K562 (cell line): ENCODE measurements at regions not wholly inside any gene's neighbourhood (a gene's known extent, or its start where the extent isn't known, plus 50 kb on each side); places are given as distances from the start of the nearest gene placed in this dataset.

ENCODE experiments used
- ATAC-seq: fragments of 200-7000 bp; cut with Tn5 transposase; 3 replicates; pipeline ENCODE4 v1.9.1; 2020; ENCODE audit warnings: moderate library complexity
- BruUV-seq: library from RNA; stranded (reverse); fragments of 400-500 nt; replicated peaks from 2 replicates; lab custom pipeline; 2021; lab: Mats Ljungman, UMichigan
- CTCF ChIA-PET: fragments of 300-600 bp; formaldehyde crosslinking; extraction: SDS; loops from one replicate; lab custom pipeline; 2021; ENCODE audit warnings: low intra/inter-chr PET ratio; lab: Yijun Ruan, JAX
- POLR2A ChIA-PET: fragments of 300-600, 350-650 bp; sonication (Branson Sonifier 250); formaldehyde crosslinking; extraction: SDS; loops from one replicate; lab custom pipeline; 2021; ENCODE audit warnings: antibody characterized with exemption, inconsistent platforms; lab: Yijun Ruan, JAX
- DNase-seq, 4 experiments: peaks; one replicate each; pipeline versions ENCODE4 v3.0.0 to v3.0.0-alpha.2; 2011 to 2018; ENCODE audit warnings: low spot score in 3 of 4, mixed read lengths in 3 of 4; ENCODE audit errors: extremely low read depth in 1 of 4
- FAIRE-seq: peaks from 2 replicates; lab custom pipeline; 2011; peaks lifted over from hg19 to GRCh38; lab: Jason Lieb, UNC
- H2AFZ ChIP-seq: 2 replicates; pipeline ENCODE4 v1.6.0; 2011; ENCODE audit warnings: low read depth, low read length, control low read depth, inconsistent platforms
- H3K27ac ChIP-seq: fragments of 200-600 bp; 3 replicates; pipeline ENCODE4 v1.8.0; 2011; ENCODE audit warnings: low read depth, mild to moderate bottlenecking, control low read depth, inconsistent platforms, low read length, moderate library complexity, mixed read lengths; ENCODE audit errors: extremely low read depth
- H3K27me3 ChIP-seq, 2 experiments: fragments of 300-600 bp in 1 of 2; 2 replicates in 1 of 2; 3 replicates in 1 of 2; pipeline versions ENCODE4 v1.6.0 to v1.8.0; 2011; ENCODE audit warnings: inconsistent platforms in 2 of 2, low read length in 2 of 2, mild to moderate bottlenecking in 1 of 2, mixed read lengths in 1 of 2, moderate library complexity in 1 of 2; ENCODE audit not compliant: control insufficient read depth in 2 of 2, insufficient read depth in 2 of 2
- H3K36me3 ChIP-seq: fragments of 300-600 bp; 3 replicates; pipeline ENCODE4 v1.8.0; 2011; ENCODE audit warnings: mild to moderate bottlenecking, low read length, inconsistent platforms; ENCODE audit not compliant: control insufficient read depth, insufficient read depth
- H3K4me1 ChIP-seq, 2 experiments: fragments of 200-600 bp in 1 of 2; replicated peaks in 1 of 2; 2 replicates in 1 of 2; 3 replicates in 1 of 2; pipeline versions ENCODE4 v1.5.1 to v1.8.0; 2011; ENCODE audit warnings: inconsistent platforms in 2 of 2, low read length in 2 of 2, mild to moderate bottlenecking in 1 of 2, mixed read lengths in 1 of 2, moderate library complexity in 1 of 2; ENCODE audit not compliant: control insufficient read depth in 2 of 2, insufficient read depth in 2 of 2
- H3K4me2 ChIP-seq: 2 replicates; pipeline ENCODE4 v1.6.1; 2011; ENCODE audit warnings: low read length, control low read depth, inconsistent platforms, mixed read lengths; ENCODE audit not compliant: insufficient read depth
- H3K4me3 ChIP-seq: fragments of 200-600 bp; sonication (generic), shearing (Covaris generic); 2 replicates; pipeline ENCODE4 v1.5.1; 2016; ENCODE audit warnings: control low read depth, inconsistent platforms
- H3K79me2 ChIP-seq: fragments of 200-600 bp; 3 replicates; pipeline ENCODE4 v1.8.0; 2011; ENCODE audit warnings: low read length, inconsistent platforms; ENCODE audit not compliant: control insufficient read depth, insufficient read depth
- H3K9ac ChIP-seq, 2 experiments: 2 replicates each; pipeline versions ENCODE4 v1.6.0 to v1.6.1; 2011; ENCODE audit warnings: low read depth in 2 of 2, low read length in 2 of 2, control low read depth in 1 of 2, inconsistent platforms in 1 of 2, mild to moderate bottlenecking in 1 of 2, mixed read lengths in 1 of 2; ENCODE audit not compliant: insufficient read depth in 1 of 2
- H3K9me1 ChIP-seq: one replicate; pipeline ENCODE4 v1.6.0; 2011; ENCODE audit warnings: inconsistent platforms, mild to moderate bottlenecking, low read length, moderate library complexity; ENCODE audit not compliant: control insufficient read depth, insufficient read depth
- H3K9me3 ChIP-seq: replicated peaks from 2 replicates; pipeline ENCODE4 v1.5.1; 2011; ENCODE audit warnings: low read depth, low read length, inconsistent platforms; ENCODE audit not compliant: control insufficient read depth, insufficient read depth
- H4K20me1 ChIP-seq: replicated peaks from 2 replicates; pipeline ENCODE4 v1.6.1; 2011; ENCODE audit warnings: low read length, inconsistent platforms, mixed read lengths; ENCODE audit not compliant: control insufficient read depth, insufficient read depth
- CEBPG ChIP-seq, 3 experiments: fragments of 200-800 bp in 1 of 3; sonication (Bioruptor generic) in 1 of 3; sonication (generic) in 1 of 3; formaldehyde crosslinking in 1 of 3; IDR thresholded peaks in 2 of 3; conservative IDR thresholded peaks in 1 of 3; 2 replicates each; pipeline versions ENCODE4 v1.6.1 to v1.8.0; 2016 to 2022; ENCODE audit warnings: missing compliant biosample characterization in 2 of 3, missing genetic modification characterization in 2 of 3, mild to moderate bottlenecking in 1 of 3, missing genetic modification reagents in 1 of 3
- EP300 ChIP-seq: IDR thresholded peaks from 2 replicates; pipeline ENCODE4 v1.6.1; 2012; ENCODE audit warnings: low read length, improper control_type of control experiment
- FOXA1 ChIP-seq: fragments of 450-650 bp; IDR thresholded peaks from 2 replicates; pipeline ENCODE4 v1.6.1; 2016; ENCODE audit warnings: mild to moderate bottlenecking, borderline replicate concordance
- FOXJ3 ChIP-seq: sonication (generic); formaldehyde crosslinking; IDR thresholded peaks from 2 replicates; pipeline ENCODE4 v1.4.0; 2020; ENCODE audit warnings: mild to moderate bottlenecking, missing genetic modification reagents
- HMBOX1 ChIP-seq: sonication (generic); IDR thresholded peaks from 2 replicates; pipeline ENCODE4 v1.6.1; 2016
- HMG20A ChIP-seq: fragments of 450-650 bp; formaldehyde crosslinking; conservative IDR thresholded peaks from 2 replicates; pipeline ENCODE4 v1.4.0; 2020; ENCODE audit warnings: mild to moderate bottlenecking, mixed read lengths
- HNRNPK ChIP-seq: fragments of 200-400 bp; formaldehyde crosslinking; IDR thresholded peaks from one replicate; pipeline ENCODE4 v1.6.1; 2018; ENCODE audit warnings: mild to moderate bottlenecking, low read depth, low read length; ENCODE audit not compliant: poor library complexity, severe bottlenecking
- KLF10 ChIP-seq: fragments of 250-450 bp; sonication (Bioruptor Pico); IDR thresholded peaks from 2 replicates; pipeline ENCODE4 v1.6.1; 2021; ENCODE audit warnings: matching md5 sums
- LEF1 ChIP-seq: fragments of 450-650 bp; IDR thresholded peaks from 2 replicates; pipeline ENCODE4 v1.6.1; 2016; ENCODE audit warnings: mild to moderate bottlenecking
- NFXL1 ChIP-seq: fragments of 450-650 bp; formaldehyde crosslinking; IDR thresholded peaks from 2 replicates; pipeline ENCODE4 v1.4.0; 2021; ENCODE audit warnings: mild to moderate bottlenecking
- NUFIP1 ChIP-seq: fragments of 450-650 bp; IDR thresholded peaks from 2 replicates; pipeline ENCODE4 v1.6.1; 2018; ENCODE audit not compliant: partially characterized antibody
- TFAM ChIP-seq: fragments of 250-450 bp; sonication (Bioruptor Pico); conservative IDR thresholded peaks from 2 replicates; pipeline ENCODE4 v1.5.0; 2021; ENCODE audit warnings: mild to moderate bottlenecking, moderate library complexity
- THRAP3 ChIP-seq: fragments of 450-650 bp; IDR thresholded peaks from 2 replicates; pipeline ENCODE4 v1.6.1; 2016; ENCODE audit warnings: mild to moderate bottlenecking, inconsistent platforms, borderline replicate concordance
- ZC3H8 ChIP-seq: fragments of 450-650 bp; IDR thresholded peaks from 2 replicates; pipeline ENCODE4 v1.6.1; 2017
- ZNF184 ChIP-seq: sonication (generic); formaldehyde crosslinking; IDR thresholded peaks from 2 replicates; pipeline ENCODE4 v1.5.0; 2020; ENCODE audit warnings: missing genetic modification reagents
- ZNF561 ChIP-seq: fragments of 450-650 bp; formaldehyde crosslinking; conservative IDR thresholded peaks from 2 replicates; pipeline ENCODE4 v1.4.0; 2020; ENCODE audit warnings: mild to moderate bottlenecking, moderate library complexity
- ZNF699 ChIP-seq: fragments of 250-450 bp; sonication (Bioruptor Pico); IDR thresholded peaks from 2 replicates; pipeline ENCODE4 v1.8.0; 2021; ENCODE audit warnings: mild to moderate bottlenecking, moderate library complexity; ENCODE audit not compliant: insufficient replicate concordance
- ZSCAN29 ChIP-seq: fragments of 450-650 bp; IDR thresholded peaks from 2 replicates; pipeline ENCODE4 v1.6.1; 2017
- WGBS: fragments of 100-300 bp; shearing (Covaris generic); methylation state at CpG from one replicate; pipeline ENCODE4 v1.1.6; 2016; ENCODE audit warnings: low coverage, mixed read lengths; ENCODE audit not compliant: insufficient coverage; ENCODE audit errors: missing lambda C conversion rate; 5-methylcytosine and 5-hydroxymethylcytosine counted together
- in situ Hi-C: fragments of 300-500 bp; cut with MboI; formaldehyde crosslinking; loops from 4 replicates; pipeline ENCODE4 v1.15.0; 2018; ENCODE audit warnings: inconsistent platforms, mixed read lengths
- intact Hi-C: fragments of 100-400 bp; cut with micrococcal nuclease; formaldehyde crosslinking; loops from 2 replicates; pipeline ENCODE4 v1.14.2; 2022

- FAIRE-seq (no peak), DNase-seq (no peak), ATAC-seq (no peak)
- no peak overlapping the region for H3K4me2 ChIP-seq
- no peak overlapping the region for H3K9ac ChIP-seq
- no TSS peak for BruUV-seq
- no peaks in the 10 kb centered on the region for H3K4me1 ChIP-seq
- H3K4me3 ChIP-seq = no peak overlapping the region
- in situ Hi-C loops (no loop called here), intact Hi-C loops (no loop called here)
- TF ChIP-seq TFAM (CRISPR knock-in tag) (no peak), CEBPG (CRISPR knock-in tag; IDR thresholded peaks at IDR 0.05) (no peak), CEBPG (tag; conservative IDR thresholded peaks at IDR 0.05 in 1 of 2, IDR thresholded peaks at IDR 0.05 in 1 of 2) (peak in 1 of 2 experiments; percentile 41; a peak in 1 of 4 replicates)
- no peaks in the 10 kb centered on the region for H3K9me1 ChIP-seq
- 4% methylated on average over 2 of the region's 2 CpGs for WGBS
- no peaks in the 10 kb centered on the region for H3K79me2 ChIP-seq
- POLR2A ChIA-PET = no interaction called here
- no peaks in the 10 kb centered on the region for H4K20me1 ChIP-seq
- no peaks in the 10 kb centered on the region for H3K36me3 ChIP-seq
- no peaks in the 10 kb centered on the region for H3K27me3 ChIP-seq
- CTCF ChIA-PET = no interaction called here
- no peaks in the 10 kb centered on the region for H3K9me3 ChIP-seq
- H2AFZ ChIP-seq = no peak overlapping the region
- no peak overlapping the region for H3K27ac ChIP-seq
These were observed 401.1 kb downstream of the EFNA5 start for GRCh38 chr5:107269678-107270077.

- CTCF ChIA-PET = no interaction called here
- no peak for ATAC-seq
- no peaks in the 10 kb centered on the region for H3K27me3 ChIP-seq
- TF ChIP-seq ZSCAN29 (no peak), ZNF184 (CRISPR knock-in tag) (no peak), HMG20A (CRISPR knock-in tag) (no peak), HNRNPK (no peak), NUFIP1 (no peak), ZNF561 (CRISPR knock-in tag) (no peak), LEF1 (no peak), ZC3H8 (no peak), FOXJ3 (CRISPR knock-in tag) (no peak), FOXA1 (no peak), NFXL1 (no peak), HMBOX1 (no peak), THRAP3 (no peak), EP300 (no peak), KLF10 (CRISPR knock-in tag) (no peak), ZNF699 (CRISPR knock-in tag) (no peak)
These were observed 401.5 kb downstream of the EFNA5 start for GRCh38 chr5:107269256-107269655.

More at GRCh38 chr5:107269256-107269655, 401.5 kb downstream of the EFNA5 start:
- intact Hi-C loops (no loop called here), in situ Hi-C loops (no loop called here)
- no peak overlapping the region for H3K9ac ChIP-seq
- H3K4me3 ChIP-seq = no peak overlapping the region
- H3K4me1 ChIP-seq = no peaks in the 10 kb centered on the region
- H4K20me1 ChIP-seq = no peaks in the 10 kb centered on the region
- BruUV-seq = no TSS peak
- FAIRE-seq (no peak), DNase-seq (no peak)
- POLR2A ChIA-PET = no interaction called here
- H2AFZ ChIP-seq = no peak overlapping the region
- H3K4me2 ChIP-seq = no peak overlapping the region
- H3K36me3 ChIP-seq = no peaks in the 10 kb centered on the region
- 4% methylated on average over 2 of the region's 2 CpGs for WGBS
- no peaks in the 10 kb centered on the region for H3K9me1 ChIP-seq
- H3K27ac ChIP-seq = no peak overlapping the region
- no peaks in the 10 kb centered on the region for H3K79me2 ChIP-seq
- H3K9me3 ChIP-seq = no peaks in the 10 kb centered on the region
